ENCODE measurements at regions not wholly inside any gene's neighbourhood (a gene's known extent, or its start where the extent isn't known, plus 50 kb on each side); places are given as distances from the start of the nearest gene placed in this dataset.

- Mint-ChIP-seq H3K27me3 (peaks cover 29% of the 10 kb centered on the region), H3K4me3 (ENCODE audit: low read depth) (no peak overlapping the region), H3K9me3 (ENCODE audit: low read depth) (no peaks in the 10 kb centered on the region), H3K4me1 (ENCODE audit: low read depth) (peaks cover 4% of the 10 kb centered on the region), H3K27ac (no peak overlapping the region), H3K36me3 (ENCODE audit: insufficient read depth) (no peaks in the 10 kb centered on the region)
- no peak for DNase-seq (ENCODE audit: low spot score, unreplicated experiment)
- TF ChIP-seq CTCF (IDR thresholded peaks at IDR 0.05; ENCODE audit: unreplicated experiment), result no peak
Measured at GRCh38 chr18:78510091-78510490, 469.5 kb upstream of the SALL3 start.

- no peaks in the 10 kb centered on the region for H3K36me3 Mint-ChIP-seq (ENCODE audit: insufficient read depth)
- H3K27me3 Mint-ChIP-seq, result peaks cover 29% of the 10 kb centered on the region
- H3K9me3 Mint-ChIP-seq (ENCODE audit: low read depth), result no peaks in the 10 kb centered on the region
- peaks cover 4% of the 10 kb centered on the region for H3K4me1 Mint-ChIP-seq (ENCODE audit: low read depth)
- no peak overlapping the region for H3K4me3 Mint-ChIP-seq (ENCODE audit: low read depth)
- no peak overlapping the region for H3K27ac Mint-ChIP-seq
- no peak for DNase-seq (ENCODE audit: low spot score, unreplicated experiment)
- no peak for TF ChIP-seq CTCF (IDR thresholded peaks at IDR 0.05; ENCODE audit: unreplicated experiment)
Measured at GRCh38 chr18:78510636-78511035, 469.0 kb upstream of the SALL3 start.

GRCh38 chr18:78511666-78512601 is 467.7 kb upstream of the SALL3 start:
- H3K4me1 Mint-ChIP-seq (ENCODE audit: low read depth), result no peaks in the 10 kb centered on the region
- no peak overlapping the region for H3K27ac Mint-ChIP-seq
- no peaks in the 10 kb centered on the region for H3K9me3 Mint-ChIP-seq (ENCODE audit: low read depth)
- H3K36me3 Mint-ChIP-seq (ENCODE audit: insufficient read depth), result no peaks in the 10 kb centered on the region
- no peak overlapping the region for H3K4me3 Mint-ChIP-seq (ENCODE audit: low read depth)
- DNase-seq (ENCODE audit: low spot score, unreplicated experiment), result no peak
- TF ChIP-seq CTCF (IDR thresholded peaks at IDR 0.05; ENCODE audit: unreplicated experiment), result no peak
- H3K27me3 Mint-ChIP-seq, result peaks cover 20% of the 10 kb centered on the region

GRCh38 chr18:78514910-78515670 is 464.5 kb upstream of the SALL3 start:
- Mint-ChIP-seq H3K27ac (no peak overlapping the region), H3K4me1 (ENCODE audit: low read depth) (no peaks in the 10 kb centered on the region), H3K27me3 (peaks cover 14% of the 10 kb centered on the region), H3K36me3 (ENCODE audit: insufficient read depth) (no peaks in the 10 kb centered on the region), H3K9me3 (ENCODE audit: low read depth) (no peaks in the 10 kb centered on the region), H3K4me3 (ENCODE audit: low read depth) (no peak overlapping the region)
- no peak for DNase-seq (ENCODE audit: low spot score, unreplicated experiment)
- no peak for TF ChIP-seq CTCF (IDR thresholded peaks at IDR 0.05; ENCODE audit: unreplicated experiment)

GRCh38 chr18:78517328-78517727 is 462.3 kb upstream of the SALL3 start:
- Mint-ChIP-seq H3K27me3 (peaks cover 7% of the 10 kb centered on the region), H3K4me3 (ENCODE audit: low read depth) (no peak overlapping the region), H3K9me3 (ENCODE audit: low read depth) (no peaks in the 10 kb centered on the region), H3K36me3 (ENCODE audit: insufficient read depth) (no peaks in the 10 kb centered on the region), H3K27ac (no peak overlapping the region), H3K4me1 (ENCODE audit: low read depth) (no peaks in the 10 kb centered on the region)
- no peak for TF ChIP-seq CTCF (IDR thresholded peaks at IDR 0.05; ENCODE audit: unreplicated experiment)
- no peak for DNase-seq (ENCODE audit: low spot score, unreplicated experiment)
